ENCODE measurements at regions not wholly inside any gene's neighbourhood (a gene's known extent, or its start where the extent isn't known, plus 50 kb on each side); places are given as distances from the start of the nearest gene placed in this dataset.

DNA sequence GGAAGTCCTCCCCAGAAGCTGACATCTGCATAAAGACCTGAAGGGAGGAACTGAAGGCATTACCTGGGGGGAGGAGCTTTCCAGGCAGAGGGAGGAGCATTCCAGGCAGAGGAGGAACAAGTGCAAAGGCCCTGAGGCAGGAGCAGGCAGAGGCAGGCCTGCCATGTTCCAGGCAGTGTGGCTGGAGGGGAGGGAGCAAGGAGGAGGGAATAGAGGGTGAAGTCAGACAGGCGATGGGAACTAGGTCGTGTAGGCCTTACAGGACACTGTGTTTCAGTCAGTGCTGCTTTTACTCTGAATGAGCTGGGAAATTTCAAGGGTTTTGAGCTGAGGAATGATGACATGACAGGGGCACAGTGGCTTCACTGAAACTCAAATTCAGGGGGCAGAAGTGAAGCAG lies 292.7 kb downstream of the BCOR start:
- peaks cover 16% of the 10 kb centered on the region for H3K4me1 Mint-ChIP-seq
- H3K36me3 ChIP-seq (ENCODE audit: control insufficient read depth, insufficient read depth, low read length): no peaks in the 10 kb centered on the region
- H3K36me3 Mint-ChIP-seq (ENCODE audit: low read depth): no peaks in the 10 kb centered on the region
- no peak overlapping the region for H3K9ac ChIP-seq (ENCODE audit: extremely low read depth, low read length, poor library complexity, severe bottlenecking)
- H3K4me3 ChIP-seq (ENCODE audit: low read length): no peak overlapping the region
- H3K27ac ChIP-seq (ENCODE audit: low read depth, low read length): no peak overlapping the region
- H3K9me3 Mint-ChIP-seq: peaks cover 9% of the 10 kb centered on the region
- WGBS, 2 experiments (ENCODE audit: insufficient coverage in 1 of 2, insufficient read length in 1 of 2): 81% methylated on average over 2 of the region's 2 CpGs; no CpG with 5 or more reads in 1 of the 2 experiments
- H3K9me3 ChIP-seq (ENCODE audit: control insufficient read depth, low read length): no peaks in the 10 kb centered on the region
- H3K27me3 ChIP-seq (ENCODE audit: control insufficient read depth, insufficient read depth, low read length, poor library complexity, severe bottlenecking): no peaks in the 10 kb centered on the region
- no peak for DNase-seq
- H3K4me1 ChIP-seq (ENCODE audit: control insufficient read depth, insufficient read depth, low read length): no peaks in the 10 kb centered on the region
- no peak overlapping the region for H3K27ac Mint-ChIP-seq
- TF ChIP-seq, protein P1, sequence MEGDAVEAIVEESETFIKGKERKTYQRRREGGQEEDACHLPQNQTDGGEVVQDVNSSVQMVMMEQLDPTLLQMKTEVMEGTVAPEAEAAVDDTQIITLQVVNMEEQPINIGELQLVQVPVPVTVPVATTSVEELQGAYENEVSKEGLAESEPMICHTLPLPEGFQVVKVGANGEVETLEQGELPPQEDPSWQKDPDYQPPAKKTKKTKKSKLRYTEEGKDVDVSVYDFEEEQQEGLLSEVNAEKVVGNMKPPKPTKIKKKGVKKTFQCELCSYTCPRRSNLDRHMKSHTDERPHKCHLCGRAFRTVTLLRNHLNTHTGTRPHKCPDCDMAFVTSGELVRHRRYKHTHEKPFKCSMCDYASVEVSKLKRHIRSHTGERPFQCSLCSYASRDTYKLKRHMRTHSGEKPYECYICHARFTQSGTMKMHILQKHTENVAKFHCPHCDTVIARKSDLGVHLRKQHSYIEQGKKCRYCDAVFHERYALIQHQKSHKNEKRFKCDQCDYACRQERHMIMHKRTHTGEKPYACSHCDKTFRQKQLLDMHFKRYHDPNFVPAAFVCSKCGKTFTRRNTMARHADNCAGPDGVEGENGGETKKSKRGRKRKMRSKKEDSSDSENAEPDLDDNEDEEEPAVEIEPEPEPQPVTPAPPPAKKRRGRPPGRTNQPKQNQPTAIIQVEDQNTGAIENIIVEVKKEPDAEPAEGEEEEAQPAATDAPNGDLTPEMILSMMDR (conservative IDR thresholded peaks at IDR 0.05): no peak
- peaks cover 6% of the 10 kb centered on the region for H3K27me3 Mint-ChIP-seq (ENCODE audit: insufficient read depth)
- no peak overlapping the region for H3K4me3 Mint-ChIP-seq

DNA sequence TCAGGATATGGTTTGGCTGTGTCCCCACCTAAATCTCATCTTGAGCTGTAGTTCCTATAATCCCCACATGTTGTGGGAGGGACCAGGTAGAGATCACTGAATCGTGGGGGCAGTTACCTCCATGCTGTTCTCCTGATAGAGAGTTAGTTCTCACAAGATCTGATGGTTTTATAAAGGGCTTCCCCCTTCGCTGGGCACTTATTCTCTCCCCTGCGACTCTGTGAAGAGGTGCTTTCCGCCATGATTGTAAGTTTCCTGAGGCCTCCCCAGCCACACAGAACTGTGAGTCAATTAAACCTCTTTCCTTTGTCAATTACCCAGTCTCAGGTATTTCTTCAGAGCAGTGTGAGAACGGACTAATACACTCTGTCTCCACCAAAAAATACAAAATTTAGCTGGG lies 291.9 kb downstream of the BCOR start:
- H3K36me3 ChIP-seq (ENCODE audit: control insufficient read depth, insufficient read depth, low read length): no peaks in the 10 kb centered on the region
- H3K27me3 ChIP-seq (ENCODE audit: control insufficient read depth, insufficient read depth, low read length, poor library complexity, severe bottlenecking): no peaks in the 10 kb centered on the region
- H3K27ac ChIP-seq (ENCODE audit: low read depth, low read length): no peak overlapping the region
- Mint-ChIP-seq H3K4me3 (no peak overlapping the region), H3K9me3 (peaks cover 11% of the 10 kb centered on the region), H3K27ac (no peak overlapping the region), H3K36me3 (ENCODE audit: low read depth) (no peaks in the 10 kb centered on the region), H3K27me3 (ENCODE audit: insufficient read depth) (peaks cover 9% of the 10 kb centered on the region), H3K4me1 (peaks cover 16% of the 10 kb centered on the region)
- TF ChIP-seq, protein P1 (conservative IDR thresholded peaks at IDR 0.05): peak; percentile 19
- H3K9me3 ChIP-seq (ENCODE audit: control insufficient read depth, low read length): no peaks in the 10 kb centered on the region
- H3K9ac ChIP-seq (ENCODE audit: extremely low read depth, low read length, poor library complexity, severe bottlenecking): no peak overlapping the region
- DNase-seq: no peak
- H3K4me1 ChIP-seq (ENCODE audit: control insufficient read depth, insufficient read depth, low read length): no peaks in the 10 kb centered on the region
- no peak overlapping the region for H3K4me3 ChIP-seq (ENCODE audit: low read length)
- WGBS, 2 experiments (ENCODE audit: insufficient coverage in 1 of 2, insufficient read length in 1 of 2): 90 to 93% methylated on average over 2 to 5 of the region's 5 CpGs

DNA sequence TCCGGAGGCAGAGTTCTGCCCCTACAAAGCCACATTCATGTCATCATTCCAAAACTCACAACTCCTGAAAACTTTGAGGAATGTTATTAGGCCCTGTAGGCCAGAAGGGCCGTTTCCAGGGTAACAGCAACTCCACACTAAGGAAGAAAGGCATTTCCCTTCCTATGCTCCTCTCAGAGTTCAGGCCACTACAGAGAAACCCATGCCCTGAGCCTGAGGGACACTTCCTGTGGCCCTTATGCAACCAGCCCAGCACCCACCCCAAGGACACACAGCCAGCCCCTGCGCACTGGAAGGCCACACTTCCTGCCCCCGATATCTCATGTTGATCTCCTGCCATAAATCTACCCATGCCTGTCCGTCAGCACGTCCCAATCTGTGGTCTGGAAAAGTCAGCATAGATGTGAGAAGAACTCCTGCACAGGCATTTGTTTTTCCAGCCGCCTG lies 289.3 kb downstream of the BCOR start:
- Histone ChIP-seq H3K9ac (ENCODE audit: extremely low read depth, low read length, poor library complexity, severe bottlenecking) (no peak overlapping the region), H3K4me1 (ENCODE audit: control insufficient read depth, insufficient read depth, low read length) (no peaks in the 10 kb centered on the region), H3K27ac (ENCODE audit: low read depth, low read length) (peak overlapping the region; percentile 49), H3K4me3 (ENCODE audit: low read length) (no peak overlapping the region), H3K9me3 (ENCODE audit: control insufficient read depth, low read length) (no peaks in the 10 kb centered on the region), H3K27me3 (ENCODE audit: control insufficient read depth, insufficient read depth, low read length, poor library complexity, severe bottlenecking) (no peaks in the 10 kb centered on the region), H3K36me3 (ENCODE audit: control insufficient read depth, insufficient read depth, low read length) (no peaks in the 10 kb centered on the region)
- no peak for DNase-seq
- no peaks in the 10 kb centered on the region for H3K36me3 Mint-ChIP-seq (ENCODE audit: low read depth)
- peaks cover 13% of the 10 kb centered on the region for H3K9me3 Mint-ChIP-seq
- H3K4me1 Mint-ChIP-seq: peaks cover 9% of the 10 kb centered on the region
- no peak overlapping the region for H3K27ac Mint-ChIP-seq
- WGBS, 2 experiments (ENCODE audit: insufficient coverage in 1 of 2, insufficient read length in 1 of 2): 80 to 85% methylated on average over 1 to 7 of the region's 7 CpGs
- H3K27me3 Mint-ChIP-seq (ENCODE audit: insufficient read depth): peaks cover 11% of the 10 kb centered on the region
- TF ChIP-seq, protein P1 (conservative IDR thresholded peaks at IDR 0.05): no peak
- H3K4me3 Mint-ChIP-seq: no peak overlapping the region

Measured in endodermal cell (in vitro differentiated cells).